ACHN (cell line): ENCODE measurements at regions not wholly inside any gene's neighbourhood (a gene's known extent, or its start where the extent isn't known, plus 50 kb on each side); places are given as distances from the start of the nearest gene placed in this dataset.
A peak's percentile ranks its signal among the peaks of the same experiment; 100 is the strongest.

ENCODE experiments used
- DNase-seq: peaks from one replicate; pipeline ENCODE4 v3.0.0-alpha.2; 2015
- in situ Hi-C: cut with HindIII; loops from 2 replicates; pipeline ENCODE4 v1.10.0; 2017; ENCODE audit warnings: low sequenced_read_pairs, low pct_ligation_motif_present, low pct_unique_long_range_greater_than_20kb

DNA sequence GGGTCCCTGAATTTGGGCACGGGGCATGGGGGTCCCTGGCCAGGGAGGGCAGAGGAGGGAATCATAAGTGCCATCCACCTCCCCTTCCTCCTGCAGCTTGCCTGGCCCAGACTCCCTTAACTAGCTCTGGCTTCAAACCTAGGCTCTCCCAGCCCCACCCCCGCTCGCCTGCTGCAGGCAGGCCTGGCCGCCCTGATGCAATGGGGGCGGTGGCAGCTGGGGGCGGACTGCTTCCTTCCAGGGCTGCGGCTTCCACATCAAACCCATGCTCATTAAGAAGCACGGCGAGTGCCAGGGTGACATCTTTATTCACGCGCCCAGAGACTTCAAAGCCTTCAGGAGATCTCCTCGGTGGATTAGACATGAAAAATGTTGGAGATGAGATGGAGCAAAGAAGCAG, 123.1 kb downstream of the TPRA1 start:
- no peak for DNase-seq
- in situ Hi-C loops: no loop called here

DNA sequence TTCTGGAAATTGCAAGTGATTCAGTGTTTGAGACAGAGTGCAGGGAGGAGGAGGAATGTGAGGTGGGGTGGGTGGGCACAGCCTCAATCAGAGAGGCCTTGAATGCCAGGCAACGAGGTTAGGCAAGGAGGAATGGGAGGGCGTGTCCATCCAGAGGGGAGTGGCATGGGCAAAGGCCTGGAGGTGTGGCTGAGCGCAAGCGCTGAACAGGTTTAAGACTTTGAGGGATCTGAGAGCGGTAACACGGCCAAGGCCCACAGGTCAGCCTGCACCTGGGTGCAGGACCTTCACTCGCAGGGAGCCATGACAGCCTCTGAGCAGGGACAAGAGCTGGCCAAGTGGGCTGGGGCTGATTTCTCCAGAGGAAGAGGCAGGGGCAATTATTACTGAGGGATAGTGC, 125.9 kb downstream of the TPRA1 start:
- in situ Hi-C loops: no loop called here
- DNase-seq: no peak

DNA sequence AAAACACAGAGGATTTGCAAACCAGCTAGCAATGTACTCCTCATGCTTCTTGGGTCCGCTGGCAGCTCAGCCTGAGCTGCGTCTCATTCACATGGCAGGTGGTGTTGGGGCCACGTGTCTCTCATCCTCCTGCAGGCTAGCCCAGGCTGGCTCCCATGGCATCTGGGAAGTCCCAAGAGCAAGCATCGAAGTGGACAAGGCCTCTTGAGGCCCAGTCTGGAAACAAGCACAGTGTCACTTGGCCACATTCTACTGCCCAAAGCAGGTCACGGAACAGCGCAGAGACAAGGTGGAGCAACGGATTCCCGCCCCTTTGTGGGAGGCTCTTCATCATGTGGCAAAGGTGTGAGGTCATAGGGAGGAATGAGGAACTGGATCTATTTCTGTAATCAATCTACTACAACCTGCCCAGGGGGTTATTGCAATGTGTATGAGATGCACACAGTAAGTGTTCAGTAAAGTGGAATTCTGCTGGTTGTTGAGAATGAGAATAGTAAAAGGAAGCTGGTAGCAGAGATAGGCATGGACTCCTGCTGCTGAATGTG, 128.3 kb downstream of the TPRA1 start:
- in situ Hi-C loops: no loop called here
- no peak for DNase-seq

DNA sequence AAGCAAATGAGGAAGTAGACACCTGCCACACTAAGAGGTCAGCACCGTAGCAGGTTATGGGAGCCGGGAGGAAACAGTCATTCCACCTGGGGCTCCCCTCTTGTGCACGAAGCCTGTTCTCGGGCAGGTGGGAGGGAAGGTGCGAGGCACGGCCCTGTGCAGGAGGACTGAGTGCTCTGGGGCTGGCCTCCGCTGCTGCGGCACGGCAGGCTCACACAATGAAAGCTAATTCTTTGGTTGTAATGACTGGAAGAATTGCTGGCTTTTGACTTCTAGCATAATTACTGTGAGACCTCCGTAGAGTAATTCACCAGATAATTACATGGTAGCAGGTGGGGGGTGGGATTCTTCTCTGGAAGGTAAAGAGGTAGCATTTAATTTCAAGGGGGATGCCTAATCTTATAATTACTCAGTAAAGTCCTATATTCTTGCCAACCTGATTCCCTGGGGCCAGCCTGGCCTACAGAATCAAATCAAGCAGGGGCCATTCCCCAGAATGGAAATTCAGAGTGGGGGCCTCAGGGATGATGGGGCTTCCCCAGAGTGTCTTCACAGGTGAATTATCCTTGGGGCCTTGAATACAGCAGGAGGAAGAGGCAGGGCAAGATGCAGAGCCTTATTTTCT, 129.1 kb downstream of the TPRA1 start:
- no peak for DNase-seq
- in situ Hi-C loops: no loop called here

DNA sequence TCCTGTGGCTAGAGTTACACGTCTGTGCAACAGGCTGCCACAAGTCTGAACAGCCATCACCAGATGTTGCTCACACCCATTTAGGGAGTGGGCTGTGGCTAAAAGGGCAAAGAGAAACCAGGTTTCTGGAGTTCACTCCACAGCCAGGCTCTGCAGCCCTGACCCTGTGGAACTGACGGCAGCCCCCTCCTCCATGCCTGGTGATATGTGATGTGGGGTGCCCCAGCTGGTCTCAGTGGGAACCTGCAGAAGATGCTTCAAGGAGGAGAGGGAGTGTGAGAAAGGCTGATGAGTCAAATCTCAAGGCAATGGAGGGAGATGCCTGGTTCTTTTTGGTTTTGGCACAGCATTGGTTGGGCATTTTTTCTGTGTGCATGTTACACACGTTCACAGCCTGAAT, 130.6 kb downstream of the TPRA1 start:
- DNase-seq: no peak
- in situ Hi-C loops: no loop called here

DNA sequence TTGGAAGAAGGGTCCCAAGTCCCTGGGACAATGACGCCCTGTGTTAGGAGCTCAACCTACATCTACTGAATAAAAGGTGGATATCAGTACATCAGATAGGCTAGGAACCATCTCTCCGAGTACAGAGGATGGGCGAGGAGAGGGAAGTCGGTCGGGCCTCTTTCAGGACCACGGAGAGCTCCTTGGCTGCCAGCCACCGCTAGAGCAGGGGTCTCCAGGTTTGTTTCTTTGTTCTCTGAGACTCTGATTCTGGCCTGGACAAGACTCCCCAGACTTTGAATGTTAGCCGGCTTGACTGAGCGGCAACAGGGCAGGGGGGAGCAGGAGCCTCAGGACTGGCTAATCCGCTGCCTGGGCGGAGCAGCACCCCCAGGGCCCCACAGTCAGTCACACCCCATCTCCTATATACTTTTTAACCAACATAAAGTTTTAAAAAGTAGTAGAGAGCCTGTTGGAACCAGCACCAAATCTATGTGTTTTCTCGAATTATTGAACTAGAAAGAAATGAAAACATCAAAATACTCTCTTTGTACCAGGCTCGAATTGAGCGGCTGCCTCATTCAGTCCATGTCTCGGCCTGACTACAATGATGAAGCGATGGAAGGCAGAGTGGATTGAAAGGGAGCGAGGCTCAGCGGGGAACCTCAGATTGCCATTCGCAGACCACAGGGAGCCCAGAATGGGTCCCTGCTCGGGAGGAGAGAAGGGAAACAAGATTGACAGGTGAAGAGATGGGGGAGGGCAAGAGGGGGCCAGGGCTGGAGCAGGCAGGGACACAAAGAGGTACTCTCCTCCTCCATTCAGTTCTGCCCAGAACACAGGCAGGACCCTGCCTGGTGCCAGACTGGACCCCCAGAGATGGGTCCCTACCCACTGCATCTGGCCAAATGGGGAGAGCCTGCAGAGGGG, 131.6 kb downstream of the TPRA1 start:
- in situ Hi-C loops: no loop called here

DNA sequence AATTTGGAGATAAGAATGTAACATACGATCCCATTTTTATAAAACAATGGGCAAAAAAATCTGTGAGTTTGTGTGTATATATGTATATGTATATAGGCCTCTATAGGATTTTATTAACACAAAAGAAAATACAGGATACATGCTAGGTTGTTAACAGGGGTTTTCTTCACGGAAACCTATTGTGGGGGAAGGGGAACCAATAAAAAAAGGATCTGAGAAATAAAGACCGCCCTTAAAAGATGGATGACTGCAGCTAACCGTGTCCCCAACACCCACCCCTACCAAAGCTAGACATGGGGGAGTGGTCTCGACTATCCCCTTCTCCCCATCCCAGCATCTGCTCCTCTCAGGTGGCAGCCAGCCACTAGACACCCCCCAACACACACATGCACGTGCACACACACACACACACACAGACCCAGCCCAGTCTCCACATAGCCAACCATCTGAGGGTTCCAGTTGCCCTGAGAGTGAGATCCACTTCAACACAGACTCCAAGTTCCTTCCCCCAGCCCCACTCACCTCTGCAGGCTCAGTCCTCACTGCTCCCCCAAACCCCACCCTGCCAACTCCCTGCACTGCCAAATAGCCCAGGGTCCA, 132.9 kb downstream of the TPRA1 start:
- in situ Hi-C loops: no loop called here
- no peak for DNase-seq

More for the DNA sequence above, 131.6 kb downstream of the TPRA1 start:
- DNase-seq: peak; percentile 14

DNA sequence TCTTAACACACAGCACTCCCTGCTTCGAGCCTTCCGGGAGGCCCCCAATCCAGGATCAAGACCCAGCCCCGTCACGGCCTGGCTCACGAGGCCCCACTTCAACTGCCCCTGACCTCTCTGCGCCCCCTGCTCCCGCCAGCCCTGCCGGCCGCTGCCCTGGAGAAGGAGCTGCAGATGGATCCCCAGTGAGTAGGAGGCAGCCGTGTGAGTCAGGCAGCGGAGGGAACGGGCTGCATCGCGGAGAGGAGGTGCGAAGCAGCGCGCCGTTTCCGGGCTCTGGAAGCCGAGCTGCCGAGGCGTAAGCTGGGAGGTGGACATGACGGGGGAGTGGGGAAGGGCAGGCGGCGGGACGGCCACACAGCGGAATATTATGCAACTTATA, 133.4 kb downstream of the TPRA1 start:
- DNase-seq: peak; percentile 46
- in situ Hi-C loops: no loop called here

DNA sequence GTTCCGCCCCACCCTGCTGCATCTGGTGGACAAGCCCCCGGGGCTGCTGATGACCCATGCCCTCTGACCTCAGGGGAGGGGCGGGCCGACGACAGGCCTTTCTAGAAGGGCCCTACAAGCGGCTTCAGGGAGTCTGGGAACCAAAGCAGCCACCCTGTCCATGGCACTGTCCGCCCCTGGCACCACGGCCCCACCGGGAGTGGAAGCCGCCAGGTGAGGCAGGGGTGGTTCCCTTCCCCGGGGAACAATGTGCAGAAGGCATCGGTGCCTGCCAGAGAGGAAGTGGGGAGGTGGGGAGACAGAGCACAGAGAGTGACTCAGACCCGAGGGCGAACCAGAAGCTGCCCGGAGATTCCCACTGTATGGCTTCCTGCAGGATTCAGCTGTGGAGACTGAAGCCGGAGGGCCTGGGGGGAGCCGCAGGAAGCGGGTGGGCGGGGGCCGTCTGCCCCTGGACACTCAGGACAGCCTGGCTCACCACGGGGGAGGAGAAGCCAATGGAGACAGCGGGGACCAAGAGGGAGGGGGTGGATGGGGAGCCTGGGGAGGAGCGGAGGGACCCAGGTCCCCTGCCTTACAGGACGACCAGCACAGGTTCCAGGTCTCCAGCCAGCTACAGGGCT, 134.0 kb downstream of the TPRA1 start:
- DNase-seq: peak; percentile 42
- in situ Hi-C loops: no loop called here

DNA sequence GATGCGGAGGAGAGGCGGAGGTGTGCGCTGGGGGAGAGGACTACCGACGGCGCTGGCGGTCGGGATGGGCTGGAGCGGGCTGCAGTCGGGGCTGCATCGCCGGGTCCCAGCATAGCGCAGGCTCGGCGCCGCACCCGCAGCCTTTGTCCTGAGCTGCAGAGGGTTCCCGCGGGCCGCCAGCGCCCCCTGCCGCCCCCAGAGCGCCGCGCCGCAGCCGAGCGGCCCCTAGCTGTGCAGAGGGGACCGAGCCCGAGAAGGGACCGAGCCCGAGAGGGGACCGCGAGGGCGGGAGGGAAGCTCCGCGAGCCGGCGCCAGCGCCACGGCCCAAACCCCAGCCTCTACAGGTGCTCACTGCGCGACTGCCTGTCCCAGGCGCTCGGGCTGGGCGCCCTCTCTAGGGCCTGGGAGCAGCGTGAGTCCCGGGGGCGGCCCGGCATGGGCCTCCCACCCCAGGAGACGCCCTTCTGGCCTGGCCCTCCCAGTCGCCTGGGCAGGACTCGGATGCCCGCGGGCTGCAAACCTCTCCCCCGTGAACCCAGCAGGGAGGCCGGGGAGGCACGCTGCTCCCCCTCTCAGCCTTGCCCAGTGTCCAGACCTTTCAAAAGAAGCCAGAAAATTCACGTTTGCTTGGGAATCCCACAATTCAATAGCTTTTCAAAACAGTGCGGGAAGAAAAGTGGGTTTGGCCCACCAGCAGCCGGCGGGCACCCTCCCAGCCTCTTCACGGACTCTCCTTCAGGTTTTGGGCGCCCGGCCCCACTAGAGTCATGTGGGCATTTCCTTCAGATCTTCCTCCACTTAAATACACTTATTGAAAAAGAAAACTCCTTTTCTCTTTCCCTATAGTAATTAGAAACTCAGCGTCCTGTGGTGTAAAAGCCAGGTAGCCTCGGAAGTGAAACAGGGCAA, 134.7 kb downstream of the TPRA1 start:
- DNase-seq: peak; percentile 58
- in situ Hi-C loops: no loop called here

DNA sequence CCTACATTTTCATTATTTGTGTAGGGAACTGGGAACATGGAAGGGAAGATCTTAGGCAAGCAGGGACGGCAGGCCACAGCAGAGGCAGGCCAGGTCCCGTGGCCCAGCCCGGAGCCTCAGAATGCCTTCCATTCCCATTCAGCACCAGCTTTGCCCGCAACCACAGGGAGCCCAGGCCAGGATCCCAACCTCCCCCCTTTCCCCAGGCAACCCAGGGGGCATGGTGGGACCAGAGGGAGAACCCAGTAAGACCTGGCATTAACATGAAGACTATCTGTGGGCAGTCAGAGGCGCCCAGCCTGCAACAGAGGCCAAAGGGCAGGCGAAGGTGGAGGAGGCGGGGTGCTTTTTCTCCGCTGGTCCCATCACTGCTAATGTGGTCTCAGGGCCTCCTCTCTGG, 135.6 kb downstream of the TPRA1 start:
- in situ Hi-C loops: no loop called here
- no peak for DNase-seq

DNA sequence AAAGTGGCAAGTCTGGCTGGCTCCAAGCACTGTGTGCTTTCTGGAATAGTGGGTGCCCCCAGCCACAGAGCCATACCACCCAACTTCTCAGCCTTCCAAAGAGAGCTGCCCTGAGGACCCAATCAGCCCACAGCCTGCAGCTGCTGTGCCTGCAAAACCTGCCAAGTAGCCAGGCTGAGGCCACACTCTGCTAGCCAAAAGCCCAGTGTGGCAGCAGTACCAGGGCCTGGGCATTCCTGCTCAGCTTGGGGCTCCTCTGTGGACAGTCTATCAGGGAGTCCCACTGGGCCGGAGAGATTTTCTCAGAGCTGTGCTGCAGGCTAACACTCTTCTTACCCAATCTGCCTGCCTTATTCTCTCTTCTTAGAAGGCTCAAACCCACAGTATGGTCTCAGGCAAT, 136.5 kb downstream of the TPRA1 start:
- in situ Hi-C loops: no loop called here

DNA sequence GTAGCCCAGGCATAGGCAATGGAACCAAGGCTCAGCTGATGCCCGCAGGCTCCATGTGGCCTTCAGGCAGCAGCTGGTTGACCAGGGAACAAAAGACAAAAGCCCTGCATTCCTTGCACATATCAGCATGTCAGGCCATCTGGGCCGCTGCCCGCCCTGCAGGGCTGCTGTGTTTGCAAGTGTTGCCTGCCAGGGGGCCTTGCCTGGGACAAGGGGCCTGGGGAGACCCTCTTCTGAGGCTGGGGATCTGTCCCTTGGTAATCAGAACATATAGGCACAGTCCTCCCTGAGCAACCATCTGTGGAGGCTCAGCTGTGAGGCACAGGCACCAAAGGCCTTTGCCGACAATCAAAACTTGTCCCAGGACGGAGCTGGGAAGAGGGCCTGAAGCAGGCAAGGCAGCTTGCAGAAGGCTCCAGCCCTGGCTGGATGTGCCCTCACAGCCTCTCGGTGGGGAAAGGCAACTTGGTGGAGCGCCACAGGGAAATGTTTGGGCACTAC, 138.2 kb downstream of the TPRA1 start:
- in situ Hi-C loops: no loop called here
- no peak for DNase-seq

More for the DNA sequence above, 136.5 kb downstream of the TPRA1 start:
- no peak for DNase-seq

DNA sequence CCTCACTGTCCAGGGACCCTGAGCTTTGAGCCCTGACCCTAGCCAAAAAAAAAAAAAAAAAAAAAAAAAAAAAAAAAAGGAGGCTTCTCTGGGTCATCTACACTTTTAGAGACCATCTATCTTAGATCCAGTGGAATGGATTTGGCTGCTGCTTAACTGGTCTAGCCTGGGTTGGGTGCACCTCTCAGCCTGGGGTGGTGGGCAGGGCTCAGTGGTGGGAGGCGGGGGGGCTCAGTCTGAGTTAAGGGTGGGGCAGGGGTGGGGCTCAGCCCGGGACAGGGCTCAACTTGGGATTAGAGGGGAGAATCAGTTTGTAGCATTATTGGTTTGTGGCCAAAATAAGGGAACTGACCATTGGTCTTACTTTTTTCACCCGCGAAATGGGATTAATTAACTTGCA, 139.2 kb downstream of the TPRA1 start:
- no peak for DNase-seq
- in situ Hi-C loops: no loop called here

DNA sequence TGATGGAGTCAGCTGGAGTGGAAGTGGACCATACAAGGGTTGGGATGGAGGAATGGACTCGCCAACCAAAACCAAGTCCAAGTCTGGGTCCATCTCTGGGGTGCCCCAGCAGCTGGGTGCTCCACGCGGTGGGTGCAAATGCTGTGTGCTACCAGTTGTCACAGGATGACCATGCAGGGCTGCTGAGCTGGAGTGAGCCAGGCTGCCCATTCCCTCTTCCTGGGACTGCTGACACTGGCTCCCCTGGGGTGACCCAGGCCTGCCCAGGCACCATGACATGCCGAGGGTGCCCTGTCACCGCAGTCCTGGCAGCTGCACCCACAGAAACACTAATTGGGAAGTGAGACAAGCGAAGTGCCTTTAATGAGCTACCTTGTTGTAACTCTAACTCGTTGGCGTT, 140.2 kb downstream of the TPRA1 start:
- DNase-seq: no peak
- in situ Hi-C loops: no loop called here

DNA sequence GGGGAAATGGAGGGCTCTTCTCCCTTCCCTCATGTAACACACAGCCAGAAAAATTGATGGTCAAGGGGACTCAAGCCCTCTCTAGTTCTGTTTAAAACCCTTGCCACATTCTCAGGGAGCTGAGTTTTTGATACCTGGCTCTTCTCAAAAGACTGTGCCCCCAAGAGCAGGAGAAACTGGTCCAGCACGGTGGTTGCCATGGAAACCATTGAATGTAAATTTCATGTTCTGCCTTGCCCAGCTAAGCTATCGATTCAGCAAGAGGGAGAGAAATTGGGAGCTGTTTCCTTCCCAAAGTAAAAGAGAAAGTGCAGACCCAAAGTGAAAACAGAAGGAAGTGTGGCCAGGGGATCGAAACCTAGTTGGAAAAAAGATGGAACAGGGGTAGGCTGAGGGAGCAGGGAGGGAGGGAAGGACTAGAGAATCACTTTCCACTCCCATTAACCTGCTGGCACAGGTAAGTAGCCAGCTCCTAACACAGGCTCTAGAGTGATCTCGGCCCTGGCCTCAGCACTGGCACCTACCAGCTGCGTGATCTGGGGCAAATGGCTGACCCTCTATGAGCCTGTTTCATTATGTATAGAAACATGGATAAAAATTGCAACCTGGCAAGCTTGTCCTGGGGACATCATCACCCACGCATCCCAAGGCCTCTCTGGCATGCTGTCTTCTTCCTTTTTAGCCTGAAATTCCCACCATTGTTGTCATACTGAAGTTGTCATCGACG, 140.9 kb downstream of the TPRA1 start:
- no peak for DNase-seq
- in situ Hi-C loops: no loop called here

DNA sequence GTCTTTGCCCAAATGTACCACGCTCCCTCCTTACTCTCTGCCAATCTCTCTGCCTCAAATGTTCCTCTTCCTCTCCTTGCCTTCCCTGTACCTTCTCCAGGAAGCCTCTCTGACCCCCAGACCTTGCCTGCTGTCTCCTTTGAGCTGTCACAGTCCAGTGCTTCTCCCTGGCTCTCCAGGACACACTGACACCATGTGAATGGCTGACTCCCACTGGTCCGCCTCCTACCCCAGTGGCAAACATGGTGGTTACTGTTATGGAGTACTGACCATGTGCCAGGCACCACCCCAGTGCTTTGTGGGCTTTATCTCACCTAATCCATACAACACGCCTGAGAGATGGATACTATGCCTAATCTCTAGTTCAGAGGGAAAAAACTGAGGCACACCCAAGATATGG, 141.9 kb downstream of the TPRA1 start:
- in situ Hi-C loops: no loop called here
- DNase-seq: no peak
